ENCODE measurements at regions not wholly inside any gene's neighbourhood (a gene's known extent, or its start where the extent isn't known, plus 50 kb on each side); places are given as distances from the start of the nearest gene placed in this dataset.

DNA sequence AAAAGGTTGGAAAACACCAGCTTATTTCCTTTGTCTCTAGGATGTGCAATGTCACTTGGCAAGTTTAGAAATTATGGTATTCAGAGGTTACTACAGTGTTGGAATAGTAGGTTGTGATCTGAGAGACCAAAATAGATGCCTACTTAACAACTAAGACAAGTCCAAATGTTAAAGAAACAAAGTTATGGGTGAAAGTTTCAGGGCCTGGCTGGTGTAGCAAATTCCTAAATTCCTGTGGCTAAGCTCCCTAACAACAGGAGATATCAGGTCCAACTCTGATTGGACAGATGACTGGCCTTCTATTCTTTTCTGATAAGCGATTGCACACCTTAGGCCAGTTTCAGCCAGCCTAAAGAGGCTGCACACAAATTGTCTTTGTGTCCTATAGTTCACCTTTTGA, 873.5 kb downstream of the REEP3 start:
- TF ChIP-seq, protein P1, sequence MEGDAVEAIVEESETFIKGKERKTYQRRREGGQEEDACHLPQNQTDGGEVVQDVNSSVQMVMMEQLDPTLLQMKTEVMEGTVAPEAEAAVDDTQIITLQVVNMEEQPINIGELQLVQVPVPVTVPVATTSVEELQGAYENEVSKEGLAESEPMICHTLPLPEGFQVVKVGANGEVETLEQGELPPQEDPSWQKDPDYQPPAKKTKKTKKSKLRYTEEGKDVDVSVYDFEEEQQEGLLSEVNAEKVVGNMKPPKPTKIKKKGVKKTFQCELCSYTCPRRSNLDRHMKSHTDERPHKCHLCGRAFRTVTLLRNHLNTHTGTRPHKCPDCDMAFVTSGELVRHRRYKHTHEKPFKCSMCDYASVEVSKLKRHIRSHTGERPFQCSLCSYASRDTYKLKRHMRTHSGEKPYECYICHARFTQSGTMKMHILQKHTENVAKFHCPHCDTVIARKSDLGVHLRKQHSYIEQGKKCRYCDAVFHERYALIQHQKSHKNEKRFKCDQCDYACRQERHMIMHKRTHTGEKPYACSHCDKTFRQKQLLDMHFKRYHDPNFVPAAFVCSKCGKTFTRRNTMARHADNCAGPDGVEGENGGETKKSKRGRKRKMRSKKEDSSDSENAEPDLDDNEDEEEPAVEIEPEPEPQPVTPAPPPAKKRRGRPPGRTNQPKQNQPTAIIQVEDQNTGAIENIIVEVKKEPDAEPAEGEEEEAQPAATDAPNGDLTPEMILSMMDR (IDR thresholded peaks at IDR 0.05; ENCODE audit: low read depth, low read length): no peak
- no peak overlapping the region for H3K4me3 ChIP-seq (replicated peaks in 1 of 2; ENCODE audit: low read depth in 2 of 2, low read length in 2 of 2)
- peak; percentile 38 to 67 for DNase-seq (ENCODE audit: low read depth in 2 of 2)

DNA sequence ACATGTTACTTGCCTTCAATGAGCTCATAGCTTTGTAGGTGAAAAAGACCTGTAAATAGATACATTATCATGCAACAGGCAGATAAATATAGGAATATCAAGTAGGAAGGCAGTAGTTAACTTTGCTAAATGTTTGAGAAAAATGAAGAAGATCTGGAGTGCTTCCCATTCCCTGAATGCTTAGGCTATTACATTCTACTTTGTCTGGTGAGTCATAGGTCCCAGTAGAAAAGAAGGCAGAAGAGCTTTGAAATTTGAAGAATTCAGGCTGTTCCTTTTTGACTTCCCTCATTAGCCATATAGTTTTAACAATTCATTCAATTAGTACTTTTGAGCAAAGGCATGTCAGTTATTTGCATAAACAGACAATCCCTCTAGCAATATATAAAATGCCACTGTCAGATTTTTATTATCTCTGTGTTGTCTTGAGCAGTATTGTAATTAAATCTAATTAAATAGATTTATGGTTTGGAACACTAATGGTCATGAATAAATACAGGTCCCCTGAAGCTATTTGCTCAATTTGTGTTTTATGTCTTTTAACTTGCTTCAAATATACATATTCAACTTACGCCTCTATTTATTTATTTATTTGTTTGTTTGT, 875.0 kb downstream of the REEP3 start:
- H3K4me3 ChIP-seq (replicated peaks in 1 of 2; ENCODE audit: low read depth in 2 of 2, low read length in 2 of 2): no peak overlapping the region
- TF ChIP-seq, protein P1 (IDR thresholded peaks at IDR 0.05; ENCODE audit: low read depth, low read length): no peak
- peak; percentile 37 to 84 for DNase-seq (ENCODE audit: low read depth in 2 of 2)

DNA sequence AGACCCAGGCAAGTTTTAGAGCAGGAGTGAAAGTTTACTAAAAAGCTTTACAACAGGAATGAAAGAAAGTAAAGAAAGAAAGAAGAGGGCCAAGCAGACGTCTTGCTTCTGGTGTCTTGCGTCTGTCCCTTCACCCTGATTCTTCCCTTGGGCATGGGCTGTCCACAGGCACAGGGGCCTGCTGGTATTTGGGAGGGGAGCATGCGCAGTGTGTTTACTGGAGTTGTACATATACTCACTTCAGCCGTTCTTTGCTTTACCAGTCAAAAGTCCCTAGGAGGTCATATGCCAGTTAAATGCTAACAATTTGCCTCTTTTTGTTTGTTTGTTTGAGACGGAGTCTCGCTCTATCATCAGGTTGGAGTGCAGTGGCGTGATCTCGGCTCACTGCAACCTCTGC, 875.9 kb downstream of the REEP3 start:
- TF ChIP-seq, protein P1 (IDR thresholded peaks at IDR 0.05; ENCODE audit: low read depth, low read length): no peak
- no peak overlapping the region for H3K4me3 ChIP-seq (replicated peaks in 1 of 2; ENCODE audit: low read depth in 2 of 2, low read length in 2 of 2)
- DNase-seq (ENCODE audit: low read depth in 2 of 2): no peak

DNA sequence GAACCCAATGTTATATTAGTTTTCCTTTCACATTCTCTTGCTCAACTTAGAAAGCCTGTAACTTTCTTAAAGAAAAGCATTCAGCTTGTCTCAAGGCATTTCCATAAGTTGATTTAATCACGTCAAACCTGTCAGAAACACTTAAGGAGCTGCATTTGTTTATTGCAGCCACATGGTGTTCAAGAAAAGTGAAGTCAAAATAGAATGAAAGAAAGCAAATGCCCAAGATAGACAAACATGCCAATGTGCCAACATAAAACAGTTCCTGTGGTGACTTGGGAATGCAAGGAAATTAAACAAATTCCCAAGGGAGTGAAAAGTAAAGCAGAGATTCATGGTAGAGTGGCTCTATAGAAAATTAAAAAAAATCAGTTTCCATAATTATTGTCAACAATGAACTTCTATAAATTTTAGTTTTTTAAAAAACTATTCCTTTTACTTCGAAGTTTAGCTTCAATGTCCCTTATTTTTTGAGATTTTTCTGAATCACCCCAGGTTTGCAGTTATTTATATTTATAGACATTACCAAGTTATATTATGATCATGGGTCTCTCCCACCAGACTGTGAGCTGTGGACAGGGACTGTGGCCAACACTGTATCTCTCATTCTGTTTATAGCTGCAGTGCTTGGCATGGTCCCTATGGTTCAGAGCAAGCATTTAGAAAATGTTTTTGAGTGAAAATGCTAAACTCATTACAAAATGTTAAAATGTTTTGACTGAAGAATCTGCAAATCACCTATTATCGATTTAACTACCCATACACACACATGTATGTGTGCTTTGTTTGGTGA, 887.4 kb downstream of the REEP3 start:
- DNase-seq (ENCODE audit: low read depth in 2 of 2): peak in 1 of 2 donors; percentile 2

DNA sequence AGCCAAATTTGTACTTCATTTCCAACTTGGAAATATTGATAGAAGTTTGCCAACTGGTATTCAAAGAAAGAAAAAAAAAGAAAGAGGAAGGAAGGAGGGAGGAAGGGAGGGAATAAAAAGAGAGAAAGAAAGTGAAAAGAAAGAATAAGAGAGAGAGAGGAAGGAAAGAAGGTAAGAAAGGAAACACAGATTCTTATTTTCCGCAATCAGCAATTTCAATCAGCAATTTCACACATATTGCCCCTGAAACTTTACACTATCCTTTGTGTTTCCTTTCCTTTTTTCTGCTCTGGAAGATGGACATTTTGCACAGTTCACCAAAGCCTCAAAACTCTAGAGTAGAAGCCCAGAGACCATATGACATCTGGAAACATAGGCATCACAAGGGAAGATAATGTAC, 888.1 kb downstream of the REEP3 start:
- DNase-seq (ENCODE audit: low read depth in 2 of 2): no peak
- no peak overlapping the region for H3K4me3 ChIP-seq (replicated peaks in 1 of 2; ENCODE audit: low read depth in 2 of 2, low read length in 2 of 2)
- TF ChIP-seq, protein P1 (IDR thresholded peaks at IDR 0.05; ENCODE audit: low read depth, low read length): no peak

More for the DNA sequence above, 887.4 kb downstream of the REEP3 start:
- H3K4me3 ChIP-seq (replicated peaks in 1 of 2; ENCODE audit: low read depth in 2 of 2, low read length in 2 of 2): no peak overlapping the region
- TF ChIP-seq, protein P1 (IDR thresholded peaks at IDR 0.05; ENCODE audit: low read depth, low read length): no peak

DNA sequence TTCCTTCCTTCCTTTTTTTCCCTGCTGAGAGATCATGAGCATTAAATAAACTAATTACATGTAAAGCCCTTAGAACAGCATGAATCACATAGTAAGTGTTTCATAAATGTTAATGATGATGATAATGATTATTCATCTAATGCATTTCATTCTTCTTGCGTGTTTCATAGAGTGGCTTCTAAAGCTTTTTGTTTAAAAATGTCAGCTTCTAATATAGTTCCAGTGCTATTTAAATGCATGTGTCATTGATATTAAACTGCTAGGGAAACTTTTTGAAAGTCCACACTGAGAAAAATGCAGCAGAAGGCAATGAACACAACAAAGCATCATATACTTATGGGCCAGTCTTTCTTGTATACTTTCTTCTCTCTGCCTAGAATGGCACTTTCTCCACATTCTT, 894.8 kb downstream of the REEP3 start:
- TF ChIP-seq, protein P1 (IDR thresholded peaks at IDR 0.05; ENCODE audit: low read depth, low read length): no peak
- no peak overlapping the region for H3K4me3 ChIP-seq (replicated peaks in 1 of 2; ENCODE audit: low read depth in 2 of 2, low read length in 2 of 2)
- no peak for DNase-seq (ENCODE audit: low read depth in 2 of 2)
